Ishikawa (cell line): ENCODE measurements at regions not wholly inside any gene's neighbourhood (a gene's known extent, or its start where the extent isn't known, plus 50 kb on each side); places are given as distances from the start of the nearest gene placed in this dataset.

Source experiments
- CEBPB ChIP-seq: IDR thresholded peaks from 2 replicates; pipeline ENCODE4 v1.6.1; 2012
- CREB1 ChIP-seq: IDR thresholded peaks from 2 replicates; pipeline ENCODE4 v1.6.1; 2012; ENCODE audit warnings: low read depth
- EGR1 ChIP-seq: IDR thresholded peaks from 2 replicates; pipeline ENCODE4 v1.6.1; 2012
- EP300 ChIP-seq: IDR thresholded peaks from 2 replicates; pipeline ENCODE4 v1.6.1; 2012; ENCODE audit warnings: borderline replicate concordance
- FOXM1 ChIP-seq: IDR thresholded peaks from 2 replicates; pipeline ENCODE4 v1.6.1; 2012; ENCODE audit warnings: low read depth, borderline replicate concordance
- MAX ChIP-seq: IDR thresholded peaks from 2 replicates; pipeline ENCODE4 v1.6.1; 2012
- NFIC ChIP-seq: IDR thresholded peaks from 2 replicates; pipeline ENCODE4 v1.6.1; 2012
- RAD21 ChIP-seq: IDR thresholded peaks from 2 replicates; pipeline ENCODE4 v1.6.1; 2012; ENCODE audit warnings: low read depth
- REST ChIP-seq: IDR thresholded peaks from 2 replicates; pipeline ENCODE4 v1.6.1; 2012; ENCODE audit warnings: low read depth, mild to moderate bottlenecking
- TAF1 ChIP-seq: IDR thresholded peaks from 2 replicates; pipeline ENCODE4 v1.6.1; 2012; ENCODE audit warnings: low read depth, mild to moderate bottlenecking
- TCF12 ChIP-seq: IDR thresholded peaks from 2 replicates; pipeline ENCODE4 v1.6.1; 2012; ENCODE audit warnings: low read depth
- TEAD4 ChIP-seq: IDR thresholded peaks from 2 replicates; pipeline ENCODE4 v1.6.1; 2012
- YY1 ChIP-seq: IDR thresholded peaks from 2 replicates; pipeline ENCODE4 v1.6.1; 2012; ENCODE audit warnings: low read depth
- ZBTB7A ChIP-seq: IDR thresholded peaks from 2 replicates; pipeline ENCODE4 v1.6.1; 2012; ENCODE audit warnings: low read depth
- TF ChIP-seq, protein P1 (sequence below): IDR thresholded peaks from 2 replicates; pipeline ENCODE4 v1.6.1; 2012

DNA sequence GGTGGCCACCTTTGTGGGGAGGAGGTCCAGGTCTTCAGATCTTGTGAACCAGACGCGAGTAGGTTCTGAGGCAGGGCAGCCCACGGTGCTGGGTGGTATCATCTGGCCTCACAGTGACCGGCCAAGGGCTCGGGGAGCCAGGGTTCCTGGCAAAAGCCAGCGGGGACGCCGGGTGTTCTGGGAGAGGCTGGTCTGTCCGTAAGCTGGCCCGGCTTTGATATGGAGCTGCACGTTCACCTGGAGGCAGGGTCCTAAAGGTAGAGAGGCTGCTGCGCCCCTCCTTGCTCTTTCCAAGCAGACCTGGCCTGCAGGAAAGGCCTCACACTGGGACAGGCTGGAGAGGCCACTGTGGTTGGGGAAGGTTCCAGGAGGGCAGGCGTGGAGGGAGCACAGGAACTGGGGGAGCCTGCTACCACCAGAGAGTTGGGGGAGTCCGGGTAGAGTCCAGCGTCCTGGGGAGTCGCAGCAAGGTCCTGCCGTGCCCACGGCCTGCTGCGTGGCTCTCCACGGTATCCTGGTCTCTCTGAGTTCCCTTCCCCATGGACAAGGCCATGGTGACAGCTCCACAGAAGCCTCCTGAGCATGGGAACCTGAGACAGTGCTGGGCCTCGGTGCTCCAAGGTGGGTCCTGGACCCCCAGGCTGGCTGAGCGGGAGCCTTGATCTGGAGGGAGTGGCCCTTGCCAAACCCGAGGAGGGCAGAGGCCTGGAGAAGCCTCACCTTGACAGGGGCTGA, 452.4 kb upstream of the B3GAT1 start:
- no peak for TF ChIP-seq EGR1
- TF ChIP-seq FOXM1: no peak
- no peak for TF ChIP-seq YY1
- TF ChIP-seq TEAD4: no peak
- TF ChIP-seq, protein P1, sequence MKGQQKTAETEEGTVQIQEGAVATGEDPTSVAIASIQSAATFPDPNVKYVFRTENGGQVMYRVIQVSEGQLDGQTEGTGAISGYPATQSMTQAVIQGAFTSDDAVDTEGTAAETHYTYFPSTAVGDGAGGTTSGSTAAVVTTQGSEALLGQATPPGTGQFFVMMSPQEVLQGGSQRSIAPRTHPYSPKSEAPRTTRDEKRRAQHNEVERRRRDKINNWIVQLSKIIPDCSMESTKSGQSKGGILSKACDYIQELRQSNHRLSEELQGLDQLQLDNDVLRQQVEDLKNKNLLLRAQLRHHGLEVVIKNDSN: no peak
- TF ChIP-seq TCF12: no peak
- TF ChIP-seq NFIC: no peak
- no peak for TF ChIP-seq REST
- no peak for TF ChIP-seq CEBPB
- TF ChIP-seq EP300: no peak
- no peak for TF ChIP-seq CREB1
- TF ChIP-seq TAF1: no peak
- no peak for TF ChIP-seq MAX
- TF ChIP-seq RAD21: no peak
- no peak for TF ChIP-seq ZBTB7A

- TF ChIP-seq CEBPB: no peak
- TF ChIP-seq CREB1: no peak
- TF ChIP-seq TEAD4: no peak
- TF ChIP-seq EP300: no peak
- no peak for TF ChIP-seq REST
- TF ChIP-seq ZBTB7A: no peak
- no peak for TF ChIP-seq RAD21
- no peak for TF ChIP-seq NFIC
These were observed 451.3 kb upstream of the B3GAT1 start for GRCh38 chr11:134863294-134863693.

DNA sequence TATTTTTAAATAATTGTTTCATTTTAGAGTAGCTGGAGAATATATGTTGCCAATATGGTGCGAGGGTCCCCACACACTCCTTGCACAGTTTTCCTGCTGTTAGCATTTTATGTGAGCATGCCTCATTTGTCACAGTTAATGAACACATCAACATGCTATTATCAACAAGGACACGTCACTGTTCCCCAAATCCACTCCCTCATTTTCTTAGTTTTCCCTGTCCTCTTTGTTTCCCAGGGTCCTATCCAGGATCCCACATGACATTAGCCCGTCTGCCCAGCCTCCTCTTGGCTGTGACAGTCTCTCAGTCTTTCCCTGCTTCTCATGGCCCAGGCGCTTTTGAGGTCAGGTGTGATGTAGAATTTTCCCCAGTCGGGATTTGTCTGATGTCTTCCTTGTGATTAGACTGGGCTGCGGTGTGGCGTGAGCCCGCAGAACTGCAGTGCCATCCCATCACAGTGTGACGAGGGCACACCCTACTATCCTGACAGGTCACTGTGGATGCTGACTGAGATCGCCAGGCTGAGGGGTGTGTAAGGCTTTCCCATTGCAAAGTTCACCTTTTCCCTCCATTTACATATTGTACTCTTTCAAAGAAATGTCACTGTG, 450.6 kb upstream of the B3GAT1 start:
- TF ChIP-seq ZBTB7A: no peak
- TF ChIP-seq RAD21: no peak
- no peak for TF ChIP-seq TEAD4
- TF ChIP-seq MAX: no peak
- no peak for TF ChIP-seq CREB1
- no peak for TF ChIP-seq YY1
- no peak for TF ChIP-seq TAF1
- no peak for TF ChIP-seq REST
- no peak for TF ChIP-seq TCF12
- no peak for TF ChIP-seq EGR1
- TF ChIP-seq FOXM1: no peak
- TF ChIP-seq EP300: no peak
- TF ChIP-seq CEBPB: no peak
- TF ChIP-seq NFIC: no peak
- TF ChIP-seq, protein P1: no peak

- TF ChIP-seq, protein P1: no peak
- no peak for TF ChIP-seq TCF12
- TF ChIP-seq EGR1: no peak
- no peak for TF ChIP-seq FOXM1
- no peak for TF ChIP-seq MAX
- TF ChIP-seq NFIC: no peak
- no peak for TF ChIP-seq CREB1
- no peak for TF ChIP-seq TAF1
- no peak for TF ChIP-seq CEBPB
- no peak for TF ChIP-seq TEAD4
- TF ChIP-seq ZBTB7A: no peak
- TF ChIP-seq EP300: no peak
- no peak for TF ChIP-seq REST
These were observed 450.1 kb upstream of the B3GAT1 start for GRCh38 chr11:134862105-134862502.
